Ovary (tissue), 3 donors: ENCODE measurements at regions not wholly inside any gene's neighbourhood (a gene's known extent, or its start where the extent isn't known, plus 50 kb on each side); places are given as distances from the start of the nearest gene placed in this dataset.

Experiments
- CTCF ChIP-seq, 3 donors: fragments of 450-650 bp in 2 of 3; fragments of 200-600 bp in 1 of 3; IDR thresholded peaks; one replicate each; pipeline versions ENCODE4 v1.5.1 to v1.8.0; 2016 to 2022; ENCODE audit warnings: antibody characterized with exemption in 3 of 3, mild to moderate bottlenecking in 1 of 3
- POLR2A ChIP-seq: fragments of 450-650 bp; IDR thresholded peaks from one replicate; pipeline ENCODE4 v1.6.1; 2017; ENCODE audit warnings: antibody characterized with exemption, mild to moderate bottlenecking, moderate library complexity
- donor health status: DM: no; HTN: no; CAD: no.

DNA sequence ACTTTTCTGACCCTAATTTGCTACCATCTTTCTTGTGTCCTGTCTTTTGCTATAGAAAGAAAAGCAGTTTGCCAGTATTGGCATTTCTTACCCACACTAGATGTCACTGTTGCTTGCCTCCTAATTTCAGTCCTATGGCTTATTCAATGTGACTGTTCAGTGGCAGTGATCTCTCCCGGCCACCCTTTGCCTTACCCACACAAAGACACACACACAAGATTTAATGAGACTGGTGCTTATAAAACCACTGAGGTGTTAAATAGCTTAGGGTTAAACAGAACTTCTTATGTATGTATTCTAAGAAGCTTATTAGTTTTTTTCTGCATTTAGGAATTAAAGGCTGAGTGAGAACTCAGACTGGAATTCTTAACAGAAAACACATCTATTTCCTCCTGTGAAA lies 233.6 kb upstream of the ASCC3 start:
- TF ChIP-seq CTCF (IDR thresholded peaks at IDR 0.05) (no peak), POLR2A (no peak)
